ENCODE measurements at regions not wholly inside any gene's neighbourhood (a gene's known extent, or its start where the extent isn't known, plus 50 kb on each side); places are given as distances from the start of the nearest gene placed in this dataset.

DNA sequence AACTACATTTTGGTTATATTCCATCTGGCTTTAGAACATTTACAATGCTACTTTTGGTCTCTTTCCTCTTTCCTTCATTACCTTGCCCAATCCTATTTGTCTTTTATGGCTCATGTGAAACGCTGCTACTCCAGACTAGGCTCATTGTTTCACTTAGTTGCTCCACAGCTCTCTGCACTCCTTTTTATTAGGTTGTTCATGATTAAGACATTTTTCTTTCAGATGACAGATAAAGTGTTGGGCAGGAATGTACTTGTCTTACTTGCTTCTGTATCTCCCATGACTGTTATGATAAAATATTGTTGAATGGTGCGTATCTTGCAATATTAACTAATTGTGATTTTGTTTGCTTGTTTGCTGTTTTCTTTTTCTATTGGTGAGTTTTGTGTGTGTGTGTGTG, 1532.3 kb downstream of the KCNT2 start:
- TF ChIP-seq, protein P1, sequence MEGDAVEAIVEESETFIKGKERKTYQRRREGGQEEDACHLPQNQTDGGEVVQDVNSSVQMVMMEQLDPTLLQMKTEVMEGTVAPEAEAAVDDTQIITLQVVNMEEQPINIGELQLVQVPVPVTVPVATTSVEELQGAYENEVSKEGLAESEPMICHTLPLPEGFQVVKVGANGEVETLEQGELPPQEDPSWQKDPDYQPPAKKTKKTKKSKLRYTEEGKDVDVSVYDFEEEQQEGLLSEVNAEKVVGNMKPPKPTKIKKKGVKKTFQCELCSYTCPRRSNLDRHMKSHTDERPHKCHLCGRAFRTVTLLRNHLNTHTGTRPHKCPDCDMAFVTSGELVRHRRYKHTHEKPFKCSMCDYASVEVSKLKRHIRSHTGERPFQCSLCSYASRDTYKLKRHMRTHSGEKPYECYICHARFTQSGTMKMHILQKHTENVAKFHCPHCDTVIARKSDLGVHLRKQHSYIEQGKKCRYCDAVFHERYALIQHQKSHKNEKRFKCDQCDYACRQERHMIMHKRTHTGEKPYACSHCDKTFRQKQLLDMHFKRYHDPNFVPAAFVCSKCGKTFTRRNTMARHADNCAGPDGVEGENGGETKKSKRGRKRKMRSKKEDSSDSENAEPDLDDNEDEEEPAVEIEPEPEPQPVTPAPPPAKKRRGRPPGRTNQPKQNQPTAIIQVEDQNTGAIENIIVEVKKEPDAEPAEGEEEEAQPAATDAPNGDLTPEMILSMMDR (IDR thresholded peaks at IDR 0.05) = no peak
- H3K36me3 Mint-ChIP-seq = no peaks in the 10 kb centered on the region
- H3K27ac Mint-ChIP-seq = no peak overlapping the region
- H3K27me3 Mint-ChIP-seq (ENCODE audit: low read depth in 2 of 2) = no peaks in the 10 kb centered on the region
- H3K9me3 Mint-ChIP-seq = peaks cover 8 to 10% of the 10 kb centered on the region in 2 donors
- Histone ChIP-seq H3K36me3 (ENCODE audit: control insufficient read depth, insufficient read depth, low read length) (no peaks in the 10 kb centered on the region), H3K9me3 (ENCODE audit: control insufficient read depth, insufficient read depth, low read length) (no peaks in the 10 kb centered on the region), H3K27ac (ENCODE audit: low read length) (no peak overlapping the region), H3K4me3 (ENCODE audit: low read length) (no peak overlapping the region), H3K4me1 (ENCODE audit: control insufficient read depth, insufficient read depth, low read length) (no peaks in the 10 kb centered on the region), H3K27me3 (ENCODE audit: control insufficient read depth, insufficient read depth, low read length) (no peaks in the 10 kb centered on the region)
- no peaks in the 10 kb centered on the region for H3K4me1 Mint-ChIP-seq
- H3K4me3 Mint-ChIP-seq = no peak overlapping the region
- ATAC-seq (no peak), DNase-seq (no peak)
- intact Hi-C loops (cut with micrococcal nuclease) = no loop called here
- 75% methylated on average over 2 of the region's 2 CpGs for WGBS (ENCODE audit: insufficient coverage)

- Histone ChIP-seq H3K4me1 (ENCODE audit: control insufficient read depth, insufficient read depth, low read length) (no peaks in the 10 kb centered on the region), H3K27ac (ENCODE audit: low read length) (no peak overlapping the region), H3K9me3 (ENCODE audit: control insufficient read depth, insufficient read depth, low read length) (no peaks in the 10 kb centered on the region), H3K27me3 (ENCODE audit: control insufficient read depth, insufficient read depth, low read length) (no peaks in the 10 kb centered on the region), H3K36me3 (ENCODE audit: control insufficient read depth, insufficient read depth, low read length) (no peaks in the 10 kb centered on the region), H3K4me3 (ENCODE audit: low read length) (no peak overlapping the region)
- Mint-ChIP-seq H3K27ac (no peak overlapping the region), H3K9me3 (peaks cover 9 to 13% of the 10 kb centered on the region in 2 donors), H3K36me3 (no peaks in the 10 kb centered on the region), H3K27me3 (ENCODE audit: low read depth in 2 of 2) (no peaks in the 10 kb centered on the region), H3K4me1 (no peaks in the 10 kb centered on the region), H3K4me3 (no peak overlapping the region)
- TF ChIP-seq, protein P1 (IDR thresholded peaks at IDR 0.05) = no peak
- ATAC-seq (no peak), DNase-seq (no peak)
- WGBS (ENCODE audit: insufficient coverage) = 85% methylated on average over 5 of the region's 6 CpGs
- intact Hi-C loops (cut with micrococcal nuclease) = no loop called here
Observed at GRCh38 chr1:195071461-195071860, 1536.8 kb downstream of the KCNT2 start.

GRCh38 chr1:195065437-195065836, 1542.8 kb downstream of the KCNT2 start:
- no peak overlapping the region for H3K27ac Mint-ChIP-seq
- Histone ChIP-seq H3K4me1 (ENCODE audit: control insufficient read depth, insufficient read depth, low read length) (no peaks in the 10 kb centered on the region), H3K36me3 (ENCODE audit: control insufficient read depth, insufficient read depth, low read length) (no peaks in the 10 kb centered on the region), H3K9me3 (ENCODE audit: control insufficient read depth, insufficient read depth, low read length) (no peaks in the 10 kb centered on the region), H3K27ac (ENCODE audit: low read length) (no peak overlapping the region), H3K27me3 (ENCODE audit: control insufficient read depth, insufficient read depth, low read length) (no peaks in the 10 kb centered on the region), H3K4me3 (ENCODE audit: low read length) (no peak overlapping the region)
- 90% methylated on average over 5 of the region's 5 CpGs for WGBS (ENCODE audit: insufficient coverage)
- no peaks in the 10 kb centered on the region for H3K36me3 Mint-ChIP-seq
- peaks cover 5 to 8% of the 10 kb centered on the region in 2 donors for H3K9me3 Mint-ChIP-seq
- TF ChIP-seq, protein P1 (IDR thresholded peaks at IDR 0.05) = no peak
- ATAC-seq (no peak), DNase-seq (no peak)
- no peak overlapping the region for H3K4me3 Mint-ChIP-seq
- H3K4me1 Mint-ChIP-seq = no peaks in the 10 kb centered on the region
- no peaks in the 10 kb centered on the region for H3K27me3 Mint-ChIP-seq (ENCODE audit: low read depth in 2 of 2)
- intact Hi-C loops (cut with micrococcal nuclease) = no loop called here

DNA sequence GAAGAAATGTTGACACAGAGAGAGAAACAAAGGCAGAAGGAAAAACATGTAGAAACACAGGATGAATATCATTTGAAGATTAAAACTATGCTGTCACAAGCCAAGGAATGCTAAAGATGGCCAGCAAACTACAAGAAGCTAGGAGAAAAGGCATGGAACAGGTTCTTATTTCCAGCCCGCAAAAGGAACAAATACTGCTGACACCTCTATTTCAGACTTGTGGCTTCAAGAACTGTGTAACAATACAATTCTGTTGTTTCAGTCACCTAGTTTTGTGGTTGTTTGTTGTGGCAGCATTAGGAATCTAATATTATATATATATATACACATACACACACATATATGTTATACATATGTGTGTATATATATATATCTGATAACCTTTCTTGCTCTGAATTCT, 1543.9 kb downstream of the KCNT2 start:
- no peaks in the 10 kb centered on the region for H3K36me3 Mint-ChIP-seq
- TF ChIP-seq, protein P1 (IDR thresholded peaks at IDR 0.05) = no peak
- Histone ChIP-seq H3K4me1 (ENCODE audit: control insufficient read depth, insufficient read depth, low read length) (no peaks in the 10 kb centered on the region), H3K36me3 (ENCODE audit: control insufficient read depth, insufficient read depth, low read length) (no peaks in the 10 kb centered on the region), H3K4me3 (ENCODE audit: low read length) (no peak overlapping the region), H3K27ac (ENCODE audit: low read length) (no peak overlapping the region), H3K27me3 (ENCODE audit: control insufficient read depth, insufficient read depth, low read length) (no peaks in the 10 kb centered on the region), H3K9me3 (ENCODE audit: control insufficient read depth, insufficient read depth, low read length) (no peaks in the 10 kb centered on the region)
- intact Hi-C loops (cut with micrococcal nuclease) = no loop called here
- no peak overlapping the region for H3K4me3 Mint-ChIP-seq
- peaks cover 8 to 14% of the 10 kb centered on the region in 2 donors for H3K9me3 Mint-ChIP-seq
- DNase-seq = no peak
- no peaks in the 10 kb centered on the region for H3K4me1 Mint-ChIP-seq
- 100% methylated on average over 1 of the region's 1 CpG for WGBS (ENCODE audit: insufficient coverage)
- no peak overlapping the region for H3K27ac Mint-ChIP-seq
- no peaks in the 10 kb centered on the region for H3K27me3 Mint-ChIP-seq (ENCODE audit: low read depth in 2 of 2)
- ATAC-seq = no peak

Measured in natural killer cell (primary cell).